ENCODE measurements at regions not wholly inside any gene's neighbourhood (a gene's known extent, or its start where the extent isn't known, plus 50 kb on each side); places are given as distances from the start of the nearest gene placed in this dataset.

DNA sequence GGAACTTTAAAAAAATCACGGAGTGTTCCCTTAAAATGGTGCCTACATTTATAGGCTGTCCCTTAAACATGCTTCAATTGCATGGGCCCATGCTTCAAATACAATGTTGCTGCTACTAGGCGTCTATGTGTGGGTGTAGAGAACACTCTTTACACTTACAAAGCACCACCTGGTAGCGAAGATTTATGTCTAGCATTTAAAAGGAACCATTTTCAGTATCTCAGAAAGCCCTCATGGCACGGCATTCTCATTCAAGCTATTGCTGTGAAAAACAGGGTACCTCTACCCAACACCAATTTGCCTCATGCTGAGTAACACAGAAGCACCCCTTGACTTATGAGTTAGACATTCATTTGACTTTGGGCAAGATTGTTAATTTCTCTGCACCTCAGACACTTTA lies 112.9 kb upstream of the CNTNAP5 start:
- no peak for DNase-seq (ENCODE audit: extremely low spot score)
- TF ChIP-seq BHLHE40 (IDR thresholded peaks at IDR 0.05; ENCODE audit: borderline replicate concordance) (no peak), FOXA1 (IDR thresholded peaks at IDR 0.05) (no peak), HDGF (IDR thresholded peaks at IDR 0.05; ENCODE audit: borderline replicate concordance) (no peak), ZNF384 (IDR thresholded peaks at IDR 0.05) (no peak), SP1 (IDR thresholded peaks at IDR 0.05) (no peak), L3MBTL2 (conservative IDR thresholded peaks at IDR 0.05) (no peak), FOXM1 (IDR thresholded peaks at IDR 0.05; ENCODE audit: borderline replicate concordance) (no peak), FOXK2 (IDR thresholded peaks at IDR 0.05) (no peak), CTBP1 (IDR thresholded peaks at IDR 0.05; ENCODE audit: borderline replicate concordance) (no peak), ELF4 (IDR thresholded peaks at IDR 0.05) (no peak), ARNT (IDR thresholded peaks at IDR 0.05) (no peak), TARDBP (IDR thresholded peaks at IDR 0.05) (no peak), SUZ12 (IDR thresholded peaks at IDR 0.05) (no peak), NFRKB (IDR thresholded peaks at IDR 0.05) (no peak), LEF1 (IDR thresholded peaks at IDR 0.05; ENCODE audit: borderline replicate concordance) (no peak)
- TF ChIP-seq, protein P1, sequence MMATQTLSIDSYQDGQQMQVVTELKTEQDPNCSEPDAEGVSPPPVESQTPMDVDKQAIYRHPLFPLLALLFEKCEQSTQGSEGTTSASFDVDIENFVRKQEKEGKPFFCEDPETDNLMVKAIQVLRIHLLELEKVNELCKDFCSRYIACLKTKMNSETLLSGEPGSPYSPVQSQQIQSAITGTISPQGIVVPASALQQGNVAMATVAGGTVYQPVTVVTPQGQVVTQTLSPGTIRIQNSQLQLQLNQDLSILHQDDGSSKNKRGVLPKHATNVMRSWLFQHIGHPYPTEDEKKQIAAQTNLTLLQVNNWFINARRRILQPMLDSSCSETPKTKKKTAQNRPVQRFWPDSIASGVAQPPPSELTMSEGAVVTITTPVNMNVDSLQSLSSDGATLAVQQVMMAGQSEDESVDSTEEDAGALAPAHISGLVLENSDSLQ (IDR thresholded peaks at IDR 0.05), result no peak
- POLR2A ChIA-PET, result no interaction called here
- CTCF ChIA-PET, result no interaction called here

DNA sequence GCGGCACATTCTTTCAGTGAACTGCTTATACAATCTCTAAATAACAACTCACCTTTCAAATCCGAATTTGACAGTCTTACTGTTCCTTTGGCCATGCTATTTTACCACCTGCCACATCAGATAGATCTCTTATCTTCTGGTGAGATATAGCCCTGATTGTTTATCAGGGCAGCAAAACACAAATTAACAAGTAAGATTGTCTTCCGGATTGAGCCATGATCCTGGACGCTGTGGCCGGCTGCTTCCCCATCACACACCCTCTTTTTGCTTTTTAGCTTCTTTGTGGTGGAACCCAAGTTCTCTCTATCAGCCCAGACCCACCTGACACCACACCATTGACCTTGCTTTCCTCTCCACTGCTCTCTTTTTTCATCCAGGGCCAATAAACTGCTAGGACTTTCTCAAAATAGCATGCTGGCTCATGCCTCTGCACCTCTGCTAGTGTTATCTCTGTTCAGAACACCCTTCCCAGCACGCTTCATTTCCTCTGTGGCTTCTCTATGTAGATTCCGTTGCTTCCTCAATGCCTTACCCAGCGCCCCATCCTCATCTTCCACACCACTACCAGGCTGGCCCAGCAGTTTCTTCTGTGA lies 111.8 kb upstream of the CNTNAP5 start:
- ChIA-PET CTCF (no interaction called here), POLR2A (no interaction called here)
- no peak for DNase-seq (ENCODE audit: extremely low spot score)
- no peak for TF ChIP-seq L3MBTL2 (conservative IDR thresholded peaks at IDR 0.05)
- TF ChIP-seq ZNF384 (IDR thresholded peaks at IDR 0.05), result no peak
- TF ChIP-seq ELF4 (IDR thresholded peaks at IDR 0.05), result no peak
- no peak for TF ChIP-seq TARDBP (IDR thresholded peaks at IDR 0.05)
- TF ChIP-seq SUZ12 (IDR thresholded peaks at IDR 0.05), result no peak
- TF ChIP-seq FOXK2 (IDR thresholded peaks at IDR 0.05), result no peak
- no peak for TF ChIP-seq HDGF (IDR thresholded peaks at IDR 0.05; ENCODE audit: borderline replicate concordance)
- no peak for TF ChIP-seq ARNT (IDR thresholded peaks at IDR 0.05)
- TF ChIP-seq FOXA1 (IDR thresholded peaks at IDR 0.05), result no peak
- no peak for TF ChIP-seq FOXM1 (IDR thresholded peaks at IDR 0.05; ENCODE audit: borderline replicate concordance)
- no peak for TF ChIP-seq NFRKB (IDR thresholded peaks at IDR 0.05)
- TF ChIP-seq LEF1 (IDR thresholded peaks at IDR 0.05; ENCODE audit: borderline replicate concordance), result no peak
- TF ChIP-seq BHLHE40 (IDR thresholded peaks at IDR 0.05; ENCODE audit: borderline replicate concordance), result no peak
- TF ChIP-seq, protein P1 (IDR thresholded peaks at IDR 0.05), result no peak
- no peak for TF ChIP-seq SP1 (IDR thresholded peaks at IDR 0.05)
- TF ChIP-seq CTBP1 (IDR thresholded peaks at IDR 0.05; ENCODE audit: borderline replicate concordance), result no peak

DNA sequence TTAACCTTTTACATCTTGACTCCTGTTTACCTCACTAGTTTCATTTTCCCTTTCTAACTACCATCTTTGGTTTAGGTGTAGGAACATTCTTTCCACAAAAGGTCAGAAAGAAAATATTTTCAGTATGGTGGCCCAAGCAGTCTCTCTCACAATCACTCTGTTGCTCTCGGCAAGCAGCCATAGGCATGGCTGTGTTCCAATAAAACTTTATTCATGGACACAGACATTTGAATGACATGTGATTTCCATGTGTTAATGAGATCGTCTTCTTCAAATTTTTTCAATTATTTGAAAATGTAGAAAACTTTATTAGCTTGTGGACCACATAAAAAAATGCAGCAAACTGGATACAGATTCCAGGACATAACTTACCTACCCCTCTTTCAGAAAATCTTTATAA lies 109.7 kb upstream of the CNTNAP5 start:
- no peak for DNase-seq (ENCODE audit: extremely low spot score)
- ChIA-PET CTCF (interaction anchor here (0.6 kb wide), 1 partner anchor 271 kb away, joined by 3 read pairs; no protein-coding TSS in a partner anchor), POLR2A (no interaction called here)
- TF ChIP-seq FOXA1 (IDR thresholded peaks at IDR 0.05) (no peak), LEF1 (IDR thresholded peaks at IDR 0.05; ENCODE audit: borderline replicate concordance) (no peak), TARDBP (IDR thresholded peaks at IDR 0.05) (no peak), SUZ12 (IDR thresholded peaks at IDR 0.05) (no peak), ARNT (IDR thresholded peaks at IDR 0.05) (no peak), ZNF384 (IDR thresholded peaks at IDR 0.05) (no peak), SP1 (IDR thresholded peaks at IDR 0.05) (no peak), CTBP1 (IDR thresholded peaks at IDR 0.05; ENCODE audit: borderline replicate concordance) (no peak), L3MBTL2 (conservative IDR thresholded peaks at IDR 0.05) (no peak), ELF4 (IDR thresholded peaks at IDR 0.05) (no peak), NFRKB (IDR thresholded peaks at IDR 0.05) (no peak), HDGF (IDR thresholded peaks at IDR 0.05; ENCODE audit: borderline replicate concordance) (no peak)
- TF ChIP-seq, protein P1 (IDR thresholded peaks at IDR 0.05), result no peak

DNA sequence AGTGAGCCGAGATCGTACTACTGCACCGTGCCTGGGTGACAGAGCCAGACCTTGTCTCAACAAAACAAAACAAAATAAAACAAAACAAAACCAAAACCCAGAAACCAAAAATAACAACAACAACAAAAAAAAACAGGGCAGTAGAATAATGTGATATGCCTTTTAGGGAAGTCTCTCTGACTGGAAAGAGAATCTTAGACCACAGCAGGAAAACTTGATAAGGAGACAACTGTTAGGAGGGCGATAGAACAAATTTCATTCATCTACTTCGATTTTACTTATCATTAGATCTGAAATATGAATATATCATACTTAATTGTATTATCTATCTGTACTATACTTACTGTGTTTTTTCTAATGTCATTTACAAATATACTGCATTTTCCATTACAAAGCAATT lies 109.0 kb upstream of the CNTNAP5 start:
- ChIA-PET CTCF (no interaction called here), POLR2A (no interaction called here)
- no peak for DNase-seq (ENCODE audit: extremely low spot score)
- TF ChIP-seq ARNT (IDR thresholded peaks at IDR 0.05) (no peak), FOXM1 (IDR thresholded peaks at IDR 0.05; ENCODE audit: borderline replicate concordance) (no peak), L3MBTL2 (conservative IDR thresholded peaks at IDR 0.05) (no peak), LEF1 (IDR thresholded peaks at IDR 0.05; ENCODE audit: borderline replicate concordance) (no peak), FOXA1 (IDR thresholded peaks at IDR 0.05) (no peak), ELF4 (IDR thresholded peaks at IDR 0.05) (no peak), FOXK2 (IDR thresholded peaks at IDR 0.05) (no peak)
- TF ChIP-seq, protein P1 (IDR thresholded peaks at IDR 0.05), result no peak

DNA sequence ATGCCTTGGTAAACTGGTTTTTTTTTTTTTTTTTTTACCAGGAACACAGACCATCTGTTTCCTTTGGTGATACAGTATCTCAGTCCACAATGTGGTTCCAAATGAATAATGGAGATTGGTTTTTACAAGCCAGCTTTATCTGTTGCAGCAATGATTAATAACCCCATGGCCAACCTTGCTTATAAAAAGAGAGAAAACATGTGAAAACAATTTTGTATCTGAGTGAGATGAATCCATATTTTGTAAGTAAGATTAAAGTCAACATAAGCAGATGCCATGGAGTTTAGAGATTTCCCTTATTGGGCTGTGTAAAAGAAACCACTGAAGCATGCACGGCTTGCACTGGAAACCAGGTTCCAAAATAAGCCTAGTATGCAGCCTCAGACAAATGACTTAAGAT lies 108.6 kb upstream of the CNTNAP5 start:
- POLR2A ChIA-PET, result no interaction called here
- no peak for TF ChIP-seq ARNT (IDR thresholded peaks at IDR 0.05)
- DNase-seq (ENCODE audit: extremely low spot score), result no peak
- CTCF ChIA-PET, result no interaction called here

DNA sequence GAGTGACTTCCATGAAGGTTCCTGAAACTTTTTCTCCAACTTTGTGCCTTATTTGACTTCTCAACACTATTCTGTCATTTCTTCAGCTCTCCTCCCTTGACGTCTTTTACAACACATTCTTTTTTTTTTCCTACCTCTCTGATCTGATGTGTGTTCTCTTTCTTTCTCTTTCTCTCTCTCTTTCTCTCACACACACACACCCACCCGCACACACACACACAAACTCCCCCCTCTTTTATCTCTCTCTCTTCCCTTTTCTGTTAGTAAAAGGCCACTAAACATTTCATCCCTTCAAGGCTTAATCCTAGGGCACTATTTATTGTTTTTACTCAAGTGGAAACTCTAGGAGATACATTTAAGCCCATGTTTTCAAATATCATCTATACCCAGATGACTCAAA lies 107.8 kb upstream of the CNTNAP5 start:
- TF ChIP-seq FOXK2 (IDR thresholded peaks at IDR 0.05) (no peak), ARNT (IDR thresholded peaks at IDR 0.05) (no peak), FOXA1 (IDR thresholded peaks at IDR 0.05) (no peak), TARDBP (IDR thresholded peaks at IDR 0.05) (no peak), LEF1 (IDR thresholded peaks at IDR 0.05; ENCODE audit: borderline replicate concordance) (no peak), BHLHE40 (IDR thresholded peaks at IDR 0.05; ENCODE audit: borderline replicate concordance) (no peak)
- DNase-seq (ENCODE audit: extremely low spot score), result no peak
- POLR2A ChIA-PET, result no interaction called here
- CTCF ChIA-PET, result no interaction called here
